ENCODE measurements at regions not wholly inside any gene's neighbourhood (a gene's known extent, or its start where the extent isn't known, plus 50 kb on each side); places are given as distances from the start of the nearest gene placed in this dataset.

GRCh38 chr11:122343210-122343609 is 227.2 kb upstream of the BLID start:
- DNase-seq: no peak

GRCh38 chr11:122342089-122342744 is 226.2 kb upstream of the BLID start:
- DNase-seq: no peak

- no peak for DNase-seq
These were observed 225.5 kb upstream of the BLID start for GRCh38 chr11:122341477-122341876.

GRCh38 chr11:122340607-122341290 is 224.7 kb upstream of the BLID start:
- DNase-seq: no peak

- no peak for DNase-seq
These were observed 223.5 kb upstream of the BLID start for GRCh38 chr11:122339436-122340060.

GRCh38 chr11:122337704-122338103 is 221.7 kb upstream of the BLID start:
- DNase-seq: no peak

GRCh38 chr11:122337241-122337640 is 221.2 kb upstream of the BLID start:
- DNase-seq: no peak

GRCh38 chr11:122336706-122337105 is 220.7 kb upstream of the BLID start:
- DNase-seq: no peak

- DNase-seq: no peak
These were observed 218.7 kb upstream of the BLID start for GRCh38 chr11:122334546-122335339.

- no peak for DNase-seq
These were observed 217.5 kb upstream of the BLID start for GRCh38 chr11:122333467-122333866.

- no peak for DNase-seq
These were observed 215.1 kb upstream of the BLID start for GRCh38 chr11:122331079-122331478.

GRCh38 chr11:122330279-122330965 is 214.4 kb upstream of the BLID start:
- DNase-seq: no peak

GRCh38 chr11:122327528-122327927 is 211.5 kb upstream of the BLID start:
- DNase-seq: no peak

- DNase-seq: no peak
These were observed 207.9 kb upstream of the BLID start for GRCh38 chr11:122323754-122324421.

- DNase-seq: no peak
These were observed 206.3 kb upstream of the BLID start for GRCh38 chr11:122322329-122322728.

- no peak for DNase-seq
These were observed 204.7 kb upstream of the BLID start for GRCh38 chr11:122320671-122321070.

GRCh38 chr11:122319691-122320620 is 203.9 kb upstream of the BLID start:
- no peak for DNase-seq

- DNase-seq: no peak
These were observed 203.1 kb upstream of the BLID start for GRCh38 chr11:122319085-122319484.

- DNase-seq: no peak
These were observed 201.3 kb upstream of the BLID start for GRCh38 chr11:122317305-122317704.

- no peak for DNase-seq
These were observed 197.6 kb upstream of the BLID start for GRCh38 chr11:122313581-122313980.

GRCh38 chr11:122311216-122311755 is 195.3 kb upstream of the BLID start:
- no peak for DNase-seq

Measured in 8988T (cell line).